Mesenteric fat pad (tissue), 1 donor: ENCODE measurements at regions not wholly inside any gene's neighbourhood (a gene's known extent, or its start where the extent isn't known, plus 50 kb on each side); places are given as distances from the start of the nearest gene placed in this dataset.

Experiments
- DNase-seq: peaks from one replicate; pipeline ENCODE4 v3.0.0-alpha.2; 2020; ENCODE audit warnings: low spot score
- donor health status: DM: yes; HTN: yes; CAD: no.

GRCh38 chr1:193960499-193960898 is 774.1 kb upstream of the B3GALT2 start:
- DNase-seq = no peak

- DNase-seq = no peak
These were observed 773.6 kb upstream of the B3GALT2 start for GRCh38 chr1:193960040-193960439.

GRCh38 chr1:193957556-193958095 is 771.2 kb upstream of the B3GALT2 start:
- no peak for DNase-seq

GRCh38 chr1:193952778-193953374 is 766.5 kb upstream of the B3GALT2 start:
- no peak for DNase-seq

- DNase-seq = no peak
These were observed 765.6 kb upstream of the B3GALT2 start for GRCh38 chr1:193951984-193952383.

- no peak for DNase-seq
These were observed 758.0 kb upstream of the B3GALT2 start for GRCh38 chr1:193944454-193944853.

- DNase-seq = no peak
These were observed 753.8 kb upstream of the B3GALT2 start for GRCh38 chr1:193940176-193940575.

GRCh38 chr1:193939585-193939984 is 753.2 kb upstream of the B3GALT2 start:
- DNase-seq = no peak

- no peak for DNase-seq
These were observed 750.9 kb upstream of the B3GALT2 start for GRCh38 chr1:193937308-193937707.

- DNase-seq = no peak
These were observed 746.6 kb upstream of the B3GALT2 start for GRCh38 chr1:193932979-193933378.

- DNase-seq = no peak
These were observed 744.9 kb upstream of the B3GALT2 start for GRCh38 chr1:193931356-193931755.

GRCh38 chr1:193929374-193930033 is 743.1 kb upstream of the B3GALT2 start:
- no peak for DNase-seq

- DNase-seq = no peak
These were observed 741.1 kb upstream of the B3GALT2 start for GRCh38 chr1:193927550-193927949.

- no peak for DNase-seq
These were observed 740.5 kb upstream of the B3GALT2 start for GRCh38 chr1:193926956-193927355.

GRCh38 chr1:193919827-193920226 is 733.4 kb upstream of the B3GALT2 start:
- no peak for DNase-seq

- no peak for DNase-seq
These were observed 730.0 kb upstream of the B3GALT2 start for GRCh38 chr1:193916452-193916851.

GRCh38 chr1:193914871-193915270 is 728.5 kb upstream of the B3GALT2 start:
- no peak for DNase-seq

GRCh38 chr1:193909406-193910082 is 723.1 kb upstream of the B3GALT2 start:
- DNase-seq = no peak

- no peak for DNase-seq
These were observed 719.1 kb upstream of the B3GALT2 start for GRCh38 chr1:193905288-193906085.

- DNase-seq = no peak
These were observed 705.4 kb upstream of the B3GALT2 start for GRCh38 chr1:193891788-193892187.

- no peak for DNase-seq
These were observed 704.5 kb upstream of the B3GALT2 start for GRCh38 chr1:193890935-193891334.
